ENCODE measurements at regions not wholly inside any gene's neighbourhood (a gene's known extent, or its start where the extent isn't known, plus 50 kb on each side); places are given as distances from the start of the nearest gene placed in this dataset.

DNA sequence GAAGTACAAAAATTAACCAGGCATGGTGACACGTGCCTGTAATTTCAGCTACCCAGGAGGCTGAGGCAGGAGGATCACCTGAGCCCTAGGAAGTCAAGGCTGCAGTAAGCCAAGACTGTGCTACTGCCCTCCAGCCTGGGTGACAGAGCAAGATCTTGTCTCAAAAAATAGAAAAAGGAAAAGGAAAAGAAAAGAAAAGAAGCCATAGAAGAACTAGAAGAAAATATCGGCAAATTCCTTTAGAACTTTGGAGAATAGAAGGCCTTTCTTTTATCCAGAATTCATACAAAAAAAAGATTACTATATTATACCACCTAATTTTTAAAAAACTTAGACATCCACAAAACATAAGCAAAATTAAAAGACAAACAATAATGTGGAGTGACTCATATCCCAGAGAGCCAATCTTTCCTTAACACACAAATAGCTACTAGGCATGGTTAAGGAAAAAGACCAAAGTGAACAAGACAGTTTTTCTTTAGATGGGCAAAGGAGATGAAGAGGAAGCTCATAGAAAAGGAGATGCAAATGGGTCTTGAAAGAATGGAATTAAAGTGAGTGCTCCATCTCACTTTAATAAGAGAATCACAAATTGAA, 251.1 kb upstream of the IRF2BP2 start:
- CTCF ChIA-PET (ENCODE audit: low intra/inter-chr PET ratio): no interaction called here

More for the DNA sequence above, 251.1 kb upstream of the IRF2BP2 start:
- no peak overlapping the region for H3K4me3 ChIP-seq
- H2AFZ ChIP-seq (ENCODE audit: low read depth, low read length): no peak overlapping the region
- no peak overlapping the region for H3K4me2 ChIP-seq (ENCODE audit: insufficient read depth, low read length)
- no peaks in the 10 kb centered on the region for H3K36me3 ChIP-seq (ENCODE audit: control insufficient read depth, insufficient read depth, low read length)
- H3K27me3 ChIP-seq (ENCODE audit: control insufficient read depth in 2 of 2, insufficient read depth in 2 of 2, low read length in 2 of 2): no peaks in the 10 kb centered on the region
- DNase-seq (ENCODE audit: extremely low read depth in 1 of 4, low spot score in 3 of 4): no peak
- 78% methylated on average over 2 of the region's 2 CpGs for WGBS (ENCODE audit: insufficient coverage, low coverage, missing lambda C conversion rate)
- H3K9me3 ChIP-seq (replicated peaks; ENCODE audit: control insufficient read depth, insufficient read depth, low read depth, low read length): peaks cover 9% of the 10 kb centered on the region
- BruUV-seq (replicated peaks): no TSS peak
- intact Hi-C loops (cut with micrococcal nuclease) (loop anchor here (10.0 kb wide), 1 partner anchor 486 kb away; the partner anchor contains the start of gene COA6), in situ Hi-C loops (cut with MboI) (no loop called here)
- H3K9ac ChIP-seq (ENCODE audit: insufficient read depth in 1 of 2, low read depth in 2 of 2, low read length in 2 of 2): no peak overlapping the region
- H3K27ac ChIP-seq (ENCODE audit: extremely low read depth, low read depth, low read length): no peak overlapping the region
- POLR2A ChIA-PET: interaction anchor here (0.5 to 0.7 kb wide), 2 partner anchors 185 to 230 kb away, joined by 3 read pairs; no protein-coding TSS in a partner anchor
- FAIRE-seq: no peak
- no peaks in the 10 kb centered on the region for H3K79me2 ChIP-seq (ENCODE audit: control insufficient read depth, insufficient read depth, low read length)
- peaks cover 11 to 24% of the 10 kb centered on the region in 2 experiments; a peak in 4 of 5 replicates for H3K4me1 ChIP-seq (replicated peaks in 1 of 2; ENCODE audit: control insufficient read depth in 2 of 2, insufficient read depth in 2 of 2, low read length in 2 of 2)
- TF ChIP-seq ZNF583 (CRISPR knock-in tag; IDR thresholded peaks at IDR 0.05) (peak; percentile 100), DNMT1 (IDR thresholded peaks at IDR 0.05) (no peak), EHMT2 (IDR thresholded peaks at IDR 0.05) (no peak), ZNF830 (CRISPR knock-in tag; IDR thresholded peaks at IDR 0.05) (no peak), TAL1 (IDR thresholded peaks at IDR 0.05) (0 out of 2 replicates have a peak, but pooled peaks have one; percentile 6), ZNF146 (CRISPR knock-in tag; IDR thresholded peaks at IDR 0.05; ENCODE audit: unreplicated experiment) (no peak), ETV5 (CRISPR knock-in tag; IDR thresholded peaks at IDR 0.05; ENCODE audit: low read depth) (no peak), CREM (IDR thresholded peaks at IDR 0.05; ENCODE audit: low read depth) (no peak), DPF2 (IDR thresholded peaks at IDR 0.05) (0 out of 2 replicates have a peak, but pooled peaks have one; percentile 40)
- TF ChIP-seq, protein P1, sequence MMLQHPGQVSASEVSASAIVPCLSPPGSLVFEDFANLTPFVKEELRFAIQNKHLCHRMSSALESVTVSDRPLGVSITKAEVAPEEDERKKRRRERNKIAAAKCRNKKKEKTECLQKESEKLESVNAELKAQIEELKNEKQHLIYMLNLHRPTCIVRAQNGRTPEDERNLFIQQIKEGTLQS (IDR thresholded peaks at IDR 0.05): peak; percentile 40; the same call in 1 of the 2 replicates
- TF ChIP-seq, protein P1 (CRISPR knock-in tag; conservative IDR thresholded peaks at IDR 0.05): no peak
- TF ChIP-seq, protein P2, sequence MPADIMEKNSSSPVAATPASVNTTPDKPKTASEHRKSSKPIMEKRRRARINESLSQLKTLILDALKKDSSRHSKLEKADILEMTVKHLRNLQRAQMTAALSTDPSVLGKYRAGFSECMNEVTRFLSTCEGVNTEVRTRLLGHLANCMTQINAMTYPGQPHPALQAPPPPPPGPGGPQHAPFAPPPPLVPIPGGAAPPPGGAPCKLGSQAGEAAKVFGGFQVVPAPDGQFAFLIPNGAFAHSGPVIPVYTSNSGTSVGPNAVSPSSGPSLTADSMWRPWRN (IDR thresholded peaks at IDR 0.05; ENCODE audit: low read depth): no peak
- no peaks in the 10 kb centered on the region for H4K20me1 ChIP-seq (replicated peaks; ENCODE audit: control insufficient read depth, insufficient read depth, low read length)
- no peak for ATAC-seq
- no peaks in the 10 kb centered on the region for H3K9me1 ChIP-seq (ENCODE audit: control insufficient read depth, insufficient read depth, low read length)

Data from K562 (cell line).